ENCODE measurements at regions not wholly inside any gene's neighbourhood (a gene's known extent, or its start where the extent isn't known, plus 50 kb on each side); places are given as distances from the start of the nearest gene placed in this dataset.

GRCh38 chr7:116329686-116330503, 119.6 kb downstream of the TES start:
- no peaks in the 10 kb centered on the region for H3K4me1 Mint-ChIP-seq (ENCODE audit: low read depth)
- DNase-seq (ENCODE audit: low spot score), result no peak
- H3K36me3 Mint-ChIP-seq (ENCODE audit: low read depth), result no peaks in the 10 kb centered on the region
- peaks cover 9% of the 10 kb centered on the region for H3K27me3 Mint-ChIP-seq (ENCODE audit: low read depth)
- intact Hi-C loops (cut with micrococcal nuclease), result no loop called here
- H3K9me3 Mint-ChIP-seq, result no peaks in the 10 kb centered on the region
- no peak overlapping the region for H3K27ac Mint-ChIP-seq
- no peak overlapping the region for H3K4me3 Mint-ChIP-seq (ENCODE audit: low read depth)

GRCh38 chr7:116331020-116331419, 120.7 kb downstream of the TES start:
- no peak overlapping the region for H3K4me3 Mint-ChIP-seq (ENCODE audit: low read depth)
- no peaks in the 10 kb centered on the region for H3K36me3 Mint-ChIP-seq (ENCODE audit: low read depth)
- H3K27ac Mint-ChIP-seq, result no peak overlapping the region

GRCh38 chr7:116332766-116333165, 122.4 kb downstream of the TES start:
- Mint-ChIP-seq H3K9me3 (no peaks in the 10 kb centered on the region), H3K27ac (no peak overlapping the region), H3K27me3 (ENCODE audit: low read depth) (peaks cover 19% of the 10 kb centered on the region), H3K36me3 (ENCODE audit: low read depth) (no peaks in the 10 kb centered on the region), H3K4me1 (ENCODE audit: low read depth) (no peaks in the 10 kb centered on the region), H3K4me3 (ENCODE audit: low read depth) (no peak overlapping the region)
- DNase-seq (ENCODE audit: low spot score), result no peak
- intact Hi-C loops (cut with micrococcal nuclease), result no loop called here

More at GRCh38 chr7:116331020-116331419, 120.7 kb downstream of the TES start:
- intact Hi-C loops (cut with micrococcal nuclease), result no loop called here
- H3K27me3 Mint-ChIP-seq (ENCODE audit: low read depth), result peaks cover 14% of the 10 kb centered on the region
- H3K9me3 Mint-ChIP-seq, result no peaks in the 10 kb centered on the region
- no peaks in the 10 kb centered on the region for H3K4me1 Mint-ChIP-seq (ENCODE audit: low read depth)
- no peak for DNase-seq (ENCODE audit: low spot score)

- Mint-ChIP-seq H3K36me3 (ENCODE audit: low read depth) (no peaks in the 10 kb centered on the region), H3K27ac (no peak overlapping the region), H3K27me3 (ENCODE audit: low read depth) (peaks cover 25% of the 10 kb centered on the region), H3K4me3 (ENCODE audit: low read depth) (no peak overlapping the region), H3K9me3 (no peaks in the 10 kb centered on the region), H3K4me1 (ENCODE audit: low read depth) (no peaks in the 10 kb centered on the region)
- intact Hi-C loops (cut with micrococcal nuclease), result no loop called here
- DNase-seq (ENCODE audit: low spot score), result no peak
Measured at GRCh38 chr7:116334555-116334954, 124.2 kb downstream of the TES start.

GRCh38 chr7:116337018-116337417, 126.7 kb downstream of the TES start:
- H3K36me3 Mint-ChIP-seq (ENCODE audit: low read depth), result no peaks in the 10 kb centered on the region

GRCh38 chr7:116337800-116338199, 127.5 kb downstream of the TES start:
- no peak overlapping the region for H3K4me3 Mint-ChIP-seq (ENCODE audit: low read depth)
- no peak overlapping the region for H3K27ac Mint-ChIP-seq
- H3K4me1 Mint-ChIP-seq (ENCODE audit: low read depth), result peaks cover 7% of the 10 kb centered on the region
- peaks cover 27% of the 10 kb centered on the region for H3K27me3 Mint-ChIP-seq (ENCODE audit: low read depth)
- DNase-seq (ENCODE audit: low spot score), result no peak
- intact Hi-C loops (cut with micrococcal nuclease), result no loop called here
- no peaks in the 10 kb centered on the region for H3K36me3 Mint-ChIP-seq (ENCODE audit: low read depth)
- no peaks in the 10 kb centered on the region for H3K9me3 Mint-ChIP-seq

More at GRCh38 chr7:116337018-116337417, 126.7 kb downstream of the TES start:
- Mint-ChIP-seq H3K4me1 (ENCODE audit: low read depth) (peaks cover 4% of the 10 kb centered on the region), H3K27ac (no peak overlapping the region), H3K4me3 (ENCODE audit: low read depth) (no peak overlapping the region), H3K9me3 (no peaks in the 10 kb centered on the region), H3K27me3 (ENCODE audit: low read depth) (peaks cover 25% of the 10 kb centered on the region)
- intact Hi-C loops (cut with micrococcal nuclease), result no loop called here
- no peak for DNase-seq (ENCODE audit: low spot score)

- DNase-seq (ENCODE audit: low spot score), result no peak
- no peak overlapping the region for H3K27ac Mint-ChIP-seq
- no peaks in the 10 kb centered on the region for H3K36me3 Mint-ChIP-seq (ENCODE audit: low read depth)
- no peak overlapping the region for H3K4me3 Mint-ChIP-seq (ENCODE audit: low read depth)
- H3K9me3 Mint-ChIP-seq, result no peaks in the 10 kb centered on the region
- H3K27me3 Mint-ChIP-seq (ENCODE audit: low read depth), result peaks cover 33% of the 10 kb centered on the region
- H3K4me1 Mint-ChIP-seq (ENCODE audit: low read depth), result peaks cover 7% of the 10 kb centered on the region
- intact Hi-C loops (cut with micrococcal nuclease), result no loop called here
Measured at GRCh38 chr7:116339564-116339963, 129.2 kb downstream of the TES start.

GRCh38 chr7:116340201-116340847, 130.0 kb downstream of the TES start:
- Mint-ChIP-seq H3K9me3 (no peaks in the 10 kb centered on the region), H3K4me3 (ENCODE audit: low read depth) (no peak overlapping the region), H3K36me3 (ENCODE audit: low read depth) (no peaks in the 10 kb centered on the region), H3K27me3 (ENCODE audit: low read depth) (peaks cover 34% of the 10 kb centered on the region), H3K4me1 (ENCODE audit: low read depth) (peaks cover 7% of the 10 kb centered on the region), H3K27ac (no peak overlapping the region)
- DNase-seq (ENCODE audit: low spot score), result no peak
- intact Hi-C loops (cut with micrococcal nuclease), result loop anchor here (2.0 kb wide), 1 partner anchor 82 kb away; no protein-coding TSS in a partner anchor

- Mint-ChIP-seq H3K27me3 (ENCODE audit: low read depth) (peaks cover 33% of the 10 kb centered on the region), H3K4me3 (ENCODE audit: low read depth) (no peak overlapping the region), H3K36me3 (ENCODE audit: low read depth) (no peaks in the 10 kb centered on the region), H3K27ac (no peak overlapping the region), H3K4me1 (ENCODE audit: low read depth) (peaks cover 7% of the 10 kb centered on the region), H3K9me3 (no peaks in the 10 kb centered on the region)
- intact Hi-C loops (cut with micrococcal nuclease), result loop anchor here (2.0 kb wide), 1 partner anchor 82 kb away; no protein-coding TSS in a partner anchor
- DNase-seq (ENCODE audit: low spot score), result no peak
Measured at GRCh38 chr7:116340943-116341907, 130.9 kb downstream of the TES start.

GRCh38 chr7:116342125-116342524, 131.8 kb downstream of the TES start:
- H3K9me3 Mint-ChIP-seq, result no peaks in the 10 kb centered on the region
- peaks cover 7% of the 10 kb centered on the region for H3K4me1 Mint-ChIP-seq (ENCODE audit: low read depth)
- no peak overlapping the region for H3K4me3 Mint-ChIP-seq (ENCODE audit: low read depth)
- intact Hi-C loops (cut with micrococcal nuclease), result no loop called here
- H3K27me3 Mint-ChIP-seq (ENCODE audit: low read depth), result peaks cover 29% of the 10 kb centered on the region
- no peak overlapping the region for H3K27ac Mint-ChIP-seq
- no peaks in the 10 kb centered on the region for H3K36me3 Mint-ChIP-seq (ENCODE audit: low read depth)
- no peak for DNase-seq (ENCODE audit: low spot score)

GRCh38 chr7:116347151-116347832, 137.0 kb downstream of the TES start:
- no peak for DNase-seq (ENCODE audit: low spot score)
- intact Hi-C loops (cut with micrococcal nuclease), result no loop called here
- peaks cover 26% of the 10 kb centered on the region for H3K27me3 Mint-ChIP-seq (ENCODE audit: low read depth)
- H3K27ac Mint-ChIP-seq, result no peak overlapping the region
- peaks cover under 1% of the 10 kb centered on the region for H3K4me1 Mint-ChIP-seq (ENCODE audit: low read depth)
- no peak overlapping the region for H3K4me3 Mint-ChIP-seq (ENCODE audit: low read depth)
- no peaks in the 10 kb centered on the region for H3K36me3 Mint-ChIP-seq (ENCODE audit: low read depth)
- H3K9me3 Mint-ChIP-seq, result no peaks in the 10 kb centered on the region

GRCh38 chr7:116348346-116348745, 138.0 kb downstream of the TES start:
- Mint-ChIP-seq H3K36me3 (ENCODE audit: low read depth) (no peaks in the 10 kb centered on the region), H3K27me3 (ENCODE audit: low read depth) (peaks cover 21% of the 10 kb centered on the region), H3K4me3 (ENCODE audit: low read depth) (no peak overlapping the region), H3K9me3 (no peaks in the 10 kb centered on the region), H3K4me1 (ENCODE audit: low read depth) (no peaks in the 10 kb centered on the region), H3K27ac (no peak overlapping the region)
- intact Hi-C loops (cut with micrococcal nuclease), result no loop called here
- no peak for DNase-seq (ENCODE audit: low spot score)
